ENCODE measurements at regions not wholly inside any gene's neighbourhood (a gene's known extent, or its start where the extent isn't known, plus 50 kb on each side); places are given as distances from the start of the nearest gene placed in this dataset.

DNA sequence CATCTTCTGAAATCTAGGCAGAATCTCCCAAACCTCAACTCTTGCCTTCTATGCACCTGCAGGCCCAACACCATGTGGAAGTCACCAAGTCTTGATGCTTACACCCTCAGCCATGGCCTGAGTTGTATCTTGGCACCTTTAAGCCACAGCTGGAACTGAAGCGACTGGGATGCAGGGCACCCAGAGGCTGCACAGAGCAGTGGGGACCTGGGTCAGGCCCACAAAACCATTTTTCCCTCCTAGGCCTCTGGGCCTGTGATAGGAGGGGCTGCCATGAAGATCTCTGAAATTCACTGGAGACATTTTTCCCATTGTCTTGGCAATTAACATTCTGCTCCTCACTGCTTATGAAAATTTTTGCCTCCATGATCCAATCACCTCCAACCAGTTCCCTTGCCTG, 1388.5 kb downstream of the ADGRL3 start:
- DNase-seq (ENCODE audit: low spot score): no peak
- Histone ChIP-seq H3K27me3 (replicated peaks; ENCODE audit: insufficient read depth, low read depth, low read length, poor library complexity) (no peaks in the 10 kb centered on the region), H3K27ac (ENCODE audit: low read depth, low read length, poor library complexity, severe bottlenecking) (no peak overlapping the region), H3K9me3 (ENCODE audit: low read depth, low read length, poor library complexity, severe bottlenecking) (no peaks in the 10 kb centered on the region), H3K4me3 (ENCODE audit: low read depth, low read length, poor library complexity, severe bottlenecking) (no peak overlapping the region), H3K36me3 (ENCODE audit: insufficient read depth, low read length, poor library complexity, severe bottlenecking) (no peaks in the 10 kb centered on the region), H3K4me1 (ENCODE audit: insufficient read depth, low read length, poor library complexity, severe bottlenecking) (no peaks in the 10 kb centered on the region)
- BruUV-seq (replicated peaks): no TSS peak
- ChIA-PET CTCF (no interaction called here), POLR2A (ENCODE audit: low non-redundant PET) (no interaction called here)
- intact Hi-C loops (cut with micrococcal nuclease; ENCODE audit: unreplicated experiment): no loop called here
- TF ChIP-seq, protein P1, sequence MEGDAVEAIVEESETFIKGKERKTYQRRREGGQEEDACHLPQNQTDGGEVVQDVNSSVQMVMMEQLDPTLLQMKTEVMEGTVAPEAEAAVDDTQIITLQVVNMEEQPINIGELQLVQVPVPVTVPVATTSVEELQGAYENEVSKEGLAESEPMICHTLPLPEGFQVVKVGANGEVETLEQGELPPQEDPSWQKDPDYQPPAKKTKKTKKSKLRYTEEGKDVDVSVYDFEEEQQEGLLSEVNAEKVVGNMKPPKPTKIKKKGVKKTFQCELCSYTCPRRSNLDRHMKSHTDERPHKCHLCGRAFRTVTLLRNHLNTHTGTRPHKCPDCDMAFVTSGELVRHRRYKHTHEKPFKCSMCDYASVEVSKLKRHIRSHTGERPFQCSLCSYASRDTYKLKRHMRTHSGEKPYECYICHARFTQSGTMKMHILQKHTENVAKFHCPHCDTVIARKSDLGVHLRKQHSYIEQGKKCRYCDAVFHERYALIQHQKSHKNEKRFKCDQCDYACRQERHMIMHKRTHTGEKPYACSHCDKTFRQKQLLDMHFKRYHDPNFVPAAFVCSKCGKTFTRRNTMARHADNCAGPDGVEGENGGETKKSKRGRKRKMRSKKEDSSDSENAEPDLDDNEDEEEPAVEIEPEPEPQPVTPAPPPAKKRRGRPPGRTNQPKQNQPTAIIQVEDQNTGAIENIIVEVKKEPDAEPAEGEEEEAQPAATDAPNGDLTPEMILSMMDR (conservative IDR thresholded peaks at IDR 0.05; ENCODE audit: low read depth, low read length): no peak
- TF ChIP-seq EZH2 (IDR thresholded peaks at IDR 0.05; ENCODE audit: borderline replicate concordance, low read depth, low read length, poor library complexity, severe bottlenecking): no peak

DNA sequence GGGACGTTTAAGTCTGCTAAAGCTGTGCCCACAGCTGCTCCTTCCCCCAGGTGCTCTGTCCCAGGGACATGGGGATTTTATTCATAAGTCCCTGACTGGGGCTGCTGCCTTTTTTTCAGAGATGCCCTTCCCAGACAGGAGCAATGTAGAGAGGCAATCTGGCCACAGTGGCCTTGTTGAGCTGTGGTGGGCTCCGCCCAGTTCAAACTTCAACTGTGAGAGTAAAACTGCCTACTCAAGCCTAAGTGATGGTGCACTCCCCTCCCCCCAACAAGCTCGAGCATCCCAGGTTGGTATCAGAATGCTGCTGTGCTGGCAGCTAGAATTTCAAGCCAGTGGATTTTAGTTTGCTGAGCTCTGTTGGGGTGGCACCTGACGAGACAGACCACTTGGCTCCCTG, 1371.4 kb downstream of the ADGRL3 start:
- CTCF ChIA-PET: no interaction called here
- POLR2A ChIA-PET (ENCODE audit: low non-redundant PET): no interaction called here

GRCh38 chr4:62560858-62561257, 1360.7 kb downstream of the ADGRL3 start:
- ChIA-PET CTCF (no interaction called here), POLR2A (ENCODE audit: low non-redundant PET) (no interaction called here)
- no peak overlapping the region for H3K4me3 ChIP-seq (ENCODE audit: low read depth, low read length, poor library complexity, severe bottlenecking)
- H3K9me3 ChIP-seq (ENCODE audit: low read depth, low read length, poor library complexity, severe bottlenecking): no peaks in the 10 kb centered on the region
- no peak for DNase-seq (ENCODE audit: low spot score)
- no TSS peak for BruUV-seq (replicated peaks)
- no peaks in the 10 kb centered on the region for H3K36me3 ChIP-seq (ENCODE audit: insufficient read depth, low read length, poor library complexity, severe bottlenecking)
- no peaks in the 10 kb centered on the region for H3K27me3 ChIP-seq (replicated peaks; ENCODE audit: insufficient read depth, low read depth, low read length, poor library complexity)
- H3K4me1 ChIP-seq (ENCODE audit: insufficient read depth, low read length, poor library complexity, severe bottlenecking): no peaks in the 10 kb centered on the region
- no peak overlapping the region for H3K27ac ChIP-seq (ENCODE audit: low read depth, low read length, poor library complexity, severe bottlenecking)
- TF ChIP-seq, protein P1 (conservative IDR thresholded peaks at IDR 0.05; ENCODE audit: low read depth, low read length): no peak
- no peak for TF ChIP-seq EZH2 (IDR thresholded peaks at IDR 0.05; ENCODE audit: borderline replicate concordance, low read depth, low read length, poor library complexity, severe bottlenecking)
- intact Hi-C loops (cut with micrococcal nuclease; ENCODE audit: unreplicated experiment): no loop called here

More for the DNA sequence above, 1371.4 kb downstream of the ADGRL3 start:
- no peaks in the 10 kb centered on the region for H3K27me3 ChIP-seq (replicated peaks; ENCODE audit: insufficient read depth, low read depth, low read length, poor library complexity)
- BruUV-seq (replicated peaks): no TSS peak
- H3K4me3 ChIP-seq (ENCODE audit: low read depth, low read length, poor library complexity, severe bottlenecking): no peak overlapping the region
- intact Hi-C loops (cut with micrococcal nuclease; ENCODE audit: unreplicated experiment): no loop called here
- H3K36me3 ChIP-seq (ENCODE audit: insufficient read depth, low read length, poor library complexity, severe bottlenecking): no peaks in the 10 kb centered on the region
- H3K9me3 ChIP-seq (ENCODE audit: low read depth, low read length, poor library complexity, severe bottlenecking): no peaks in the 10 kb centered on the region
- TF ChIP-seq, protein P1 (conservative IDR thresholded peaks at IDR 0.05; ENCODE audit: low read depth, low read length): no peak
- TF ChIP-seq EZH2 (IDR thresholded peaks at IDR 0.05; ENCODE audit: borderline replicate concordance, low read depth, low read length, poor library complexity, severe bottlenecking): no peak
- H3K4me1 ChIP-seq (ENCODE audit: insufficient read depth, low read length, poor library complexity, severe bottlenecking): no peaks in the 10 kb centered on the region
- no peak for DNase-seq (ENCODE audit: low spot score)
- no peak overlapping the region for H3K27ac ChIP-seq (ENCODE audit: low read depth, low read length, poor library complexity, severe bottlenecking)

Measured in A673 (cell line).